ENCODE measurements at regions not wholly inside any gene's neighbourhood (a gene's known extent, or its start where the extent isn't known, plus 50 kb on each side); places are given as distances from the start of the nearest gene placed in this dataset.
A peak's percentile ranks its signal among the peaks of the same experiment; 100 is the strongest.

DNA sequence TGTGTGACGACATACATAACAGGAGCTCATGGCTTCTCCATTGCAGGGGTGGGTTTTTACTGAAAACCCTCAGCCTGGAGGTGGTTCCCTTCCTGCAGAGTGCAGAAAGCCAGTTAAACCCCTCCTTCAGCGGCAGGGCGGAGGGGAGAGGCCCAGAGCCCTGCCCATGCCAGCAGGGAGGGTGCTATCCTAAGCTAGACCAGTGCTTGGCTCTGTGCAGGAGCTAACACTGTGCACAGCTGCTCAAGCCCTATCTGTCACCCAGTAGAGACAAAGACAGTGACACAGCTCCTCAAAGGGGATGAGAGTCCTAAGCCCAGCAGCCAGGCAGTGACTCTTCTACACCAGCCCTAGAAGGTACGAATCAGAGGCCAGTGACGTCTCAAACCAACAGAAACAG, 70.0 kb upstream of the ZSWIM6 start:
- H3K4me3 ChIP-seq (ENCODE audit: low read depth, low read length) = no peak overlapping the region
- no peak for DNase-seq (ENCODE audit: low read depth)

DNA sequence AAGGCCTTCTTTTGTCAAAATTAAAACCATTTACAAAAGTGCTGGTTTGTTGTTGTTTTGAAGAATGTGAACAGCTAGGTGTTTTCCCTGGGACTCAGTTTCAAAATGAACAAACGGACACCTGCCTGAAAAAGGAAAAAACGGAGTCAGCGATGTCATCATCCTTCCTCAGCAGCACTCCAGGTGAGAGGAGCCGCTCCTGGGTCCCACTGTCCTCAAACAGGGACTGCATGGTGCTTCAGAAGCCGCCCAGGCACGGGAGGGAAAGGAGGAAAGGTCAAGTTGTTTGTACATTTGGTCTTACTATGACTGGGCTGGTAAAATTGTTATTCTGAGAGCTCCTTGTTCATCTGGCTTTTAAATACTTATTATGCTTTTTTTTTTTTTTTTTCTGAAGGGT, 69.0 kb upstream of the ZSWIM6 start:
- H3K4me3 ChIP-seq (ENCODE audit: low read depth, low read length) = no peak overlapping the region
- DNase-seq (ENCODE audit: low read depth) = no peak

DNA sequence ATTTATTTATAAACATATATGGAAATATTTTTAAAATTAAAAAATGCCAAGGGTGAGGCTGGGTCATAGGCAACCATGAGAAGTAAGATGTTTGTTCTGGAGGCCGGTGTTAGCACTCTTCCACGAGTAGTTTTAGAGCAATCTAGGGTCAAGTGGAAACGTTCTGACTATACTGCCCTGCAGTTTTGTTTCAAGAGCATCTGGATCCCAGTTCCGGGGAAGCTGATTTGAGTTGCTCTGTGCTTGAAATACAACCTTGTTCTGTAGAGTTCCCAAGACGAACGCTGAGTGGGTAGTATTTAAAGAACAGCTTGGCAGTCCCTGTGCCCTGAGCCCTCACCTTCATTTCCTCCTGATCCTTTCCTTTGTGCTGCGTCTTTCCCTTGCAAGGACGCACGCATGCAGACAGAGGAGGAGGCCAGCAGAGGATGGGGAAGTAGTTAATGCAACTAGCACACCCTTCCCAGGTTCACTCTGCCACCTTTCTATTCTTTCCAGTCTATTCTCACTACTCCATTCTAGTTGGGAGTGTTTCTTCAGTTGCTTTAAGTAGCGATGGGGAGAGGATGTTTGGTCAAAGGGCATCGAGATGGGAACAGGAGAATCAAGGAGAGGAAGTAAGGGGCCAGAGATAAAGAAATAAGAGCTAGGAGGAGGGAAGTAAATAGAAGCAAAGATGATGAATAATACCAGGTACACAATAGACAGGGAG, 68.3 kb upstream of the ZSWIM6 start:
- DNase-seq (ENCODE audit: low read depth) = no peak

DNA sequence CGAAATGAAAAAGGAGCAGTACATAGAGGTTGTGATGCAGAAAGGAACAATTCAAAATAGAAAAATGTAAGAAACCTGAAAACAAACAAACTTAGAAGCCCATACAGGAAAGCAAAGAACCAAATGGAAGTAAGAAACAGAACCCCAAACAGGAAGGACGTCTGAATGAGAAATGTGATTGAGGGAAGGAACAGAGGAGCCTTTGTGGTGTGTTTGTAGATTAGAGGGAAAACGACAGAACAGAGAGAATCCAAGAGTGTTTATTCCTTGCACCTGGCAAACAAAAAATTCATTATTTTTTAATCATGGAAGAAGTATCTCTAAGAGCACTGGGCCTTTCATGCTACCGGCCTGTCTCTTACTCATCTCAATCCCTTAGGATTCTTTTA, 67.8 kb upstream of the ZSWIM6 start:
- no peak for DNase-seq (ENCODE audit: low read depth)
- H3K4me3 ChIP-seq (ENCODE audit: low read depth, low read length) = no peak overlapping the region

More for the DNA sequence above, 68.3 kb upstream of the ZSWIM6 start:
- no peak overlapping the region for H3K4me3 ChIP-seq (ENCODE audit: low read depth, low read length)

DNA sequence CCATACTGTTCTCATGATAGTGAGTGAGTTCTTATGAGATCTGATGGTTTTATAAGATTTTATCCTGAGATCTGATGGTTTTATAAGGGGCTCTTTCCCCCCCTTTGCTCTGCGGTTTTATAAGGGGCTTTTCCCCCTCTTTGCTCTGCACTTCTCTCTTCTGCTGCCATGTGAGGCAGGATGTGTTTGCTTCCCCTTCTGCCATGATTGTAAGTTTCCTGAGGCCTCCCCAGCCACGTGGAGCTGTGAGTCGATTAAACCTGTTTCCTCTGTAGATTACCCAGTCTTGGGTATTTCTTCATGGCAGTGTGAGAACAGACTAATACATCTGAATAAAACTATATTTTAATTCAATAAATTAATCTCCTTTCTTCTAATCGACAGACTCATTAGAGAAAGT, 64.9 kb upstream of the ZSWIM6 start:
- DNase-seq (ENCODE audit: low read depth) = no peak

DNA sequence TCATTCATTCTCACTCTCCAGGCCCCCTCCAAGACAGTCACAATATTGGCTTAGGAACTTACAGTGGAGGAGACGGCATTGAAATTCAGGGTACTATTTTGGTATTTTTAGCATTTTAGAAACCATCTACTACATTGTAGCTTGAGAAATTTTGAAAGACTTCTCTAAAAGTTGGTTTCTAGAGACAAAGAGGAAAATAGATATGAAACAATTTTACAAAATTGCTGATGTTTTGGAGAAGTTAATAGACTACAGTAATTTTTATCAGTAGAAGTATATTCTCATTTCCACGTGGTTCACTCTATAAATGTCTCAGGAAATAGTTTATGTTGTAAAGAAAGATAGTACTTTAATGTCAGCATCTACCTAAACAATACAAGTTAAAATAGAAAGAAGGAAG, 63.2 kb upstream of the ZSWIM6 start:
- H3K4me3 ChIP-seq (ENCODE audit: low read depth, low read length) = no peak overlapping the region
- no peak for DNase-seq (ENCODE audit: low read depth)

More for the DNA sequence above, 64.9 kb upstream of the ZSWIM6 start:
- H3K4me3 ChIP-seq (ENCODE audit: low read depth, low read length) = no peak overlapping the region

DNA sequence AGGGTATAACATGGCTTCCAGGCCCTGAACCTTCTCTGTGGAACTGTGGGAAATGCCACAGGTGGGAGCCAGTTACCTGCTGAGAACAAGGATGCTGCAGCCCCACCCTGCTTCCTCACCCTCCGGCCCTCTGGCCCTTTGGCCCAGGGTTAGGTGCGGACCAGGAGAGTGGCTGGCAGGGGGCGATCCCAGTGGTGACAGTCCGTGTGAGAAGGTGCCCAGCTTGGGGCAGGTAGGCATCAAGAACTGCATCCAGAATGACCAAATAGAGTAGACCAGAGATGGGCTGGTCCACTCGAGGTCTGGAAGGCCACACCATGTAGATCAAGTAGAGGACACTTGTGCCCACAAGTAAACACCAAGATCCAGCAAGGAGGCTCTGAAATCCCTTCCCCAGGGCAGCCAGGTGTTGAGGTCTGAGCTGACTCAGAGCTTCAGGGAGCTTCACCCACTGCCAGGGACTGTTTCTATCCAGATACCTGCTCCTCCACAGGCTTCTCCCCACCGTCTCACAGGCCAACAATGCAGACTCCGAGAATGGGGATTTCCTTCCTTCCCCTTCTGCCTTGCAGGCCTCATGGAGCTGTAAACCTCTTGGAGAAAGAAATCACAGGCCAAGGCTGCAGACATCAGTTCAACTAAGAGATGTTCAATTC, 61.4 kb upstream of the ZSWIM6 start:
- H3K4me3 ChIP-seq (ENCODE audit: low read depth, low read length) = no peak overlapping the region
- no peak for DNase-seq (ENCODE audit: low read depth)

DNA sequence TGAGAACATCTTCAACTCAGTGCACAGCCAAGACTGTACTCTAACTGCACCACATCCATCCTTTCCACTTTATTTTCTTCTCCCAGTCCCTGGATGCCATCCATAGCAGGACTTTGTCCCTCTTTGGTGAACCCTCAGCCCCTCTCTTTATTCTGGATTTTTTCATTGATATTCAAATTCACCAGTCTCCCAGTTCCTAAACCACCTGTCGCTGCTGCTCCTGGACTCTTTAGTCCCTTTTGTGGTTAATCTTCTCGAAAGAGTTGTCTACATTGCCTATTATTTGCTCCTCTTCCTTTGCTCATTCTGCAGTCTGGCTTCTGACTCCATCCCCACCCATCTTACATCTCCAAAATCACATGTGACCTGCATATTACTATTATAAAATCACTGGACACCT, 59.4 kb upstream of the ZSWIM6 start:
- no peak for DNase-seq (ENCODE audit: low read depth)
- H3K4me3 ChIP-seq (ENCODE audit: low read depth, low read length) = no peak overlapping the region

DNA sequence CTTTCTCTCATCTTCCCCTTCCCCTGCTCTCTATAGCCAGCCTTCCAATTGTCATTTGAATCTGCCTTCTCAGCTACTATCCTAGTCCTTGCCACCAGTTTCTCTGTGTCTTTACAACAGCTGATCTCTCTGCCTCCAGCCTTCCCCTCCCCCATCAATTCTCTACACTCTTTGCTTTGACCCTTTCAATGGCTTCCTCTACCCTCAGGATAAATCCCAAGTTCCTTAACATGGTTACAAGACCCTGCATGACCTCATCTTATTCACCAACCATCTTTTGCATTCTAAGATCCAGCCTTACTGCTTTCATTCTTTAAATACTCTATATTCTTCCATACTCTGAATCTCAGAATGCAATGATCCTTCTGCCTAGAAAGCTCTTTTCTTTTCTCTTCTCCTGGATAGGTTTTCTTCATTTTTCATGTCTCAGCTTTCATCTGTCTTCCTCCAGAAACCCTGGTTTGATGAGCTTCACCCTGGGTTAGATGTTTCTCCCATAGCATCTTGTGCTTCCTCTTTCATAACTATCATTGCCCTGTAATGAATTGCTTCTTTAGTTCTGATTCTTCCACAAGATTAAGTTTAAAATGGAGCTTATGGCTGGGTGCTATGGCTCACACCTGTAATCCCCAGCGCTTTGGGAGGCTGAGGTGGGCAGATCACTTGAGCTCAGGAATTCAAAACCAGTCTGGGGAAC, 58.6 kb upstream of the ZSWIM6 start:
- no peak for DNase-seq (ENCODE audit: low read depth)
- H3K4me3 ChIP-seq (ENCODE audit: low read depth, low read length) = no peak overlapping the region

DNA sequence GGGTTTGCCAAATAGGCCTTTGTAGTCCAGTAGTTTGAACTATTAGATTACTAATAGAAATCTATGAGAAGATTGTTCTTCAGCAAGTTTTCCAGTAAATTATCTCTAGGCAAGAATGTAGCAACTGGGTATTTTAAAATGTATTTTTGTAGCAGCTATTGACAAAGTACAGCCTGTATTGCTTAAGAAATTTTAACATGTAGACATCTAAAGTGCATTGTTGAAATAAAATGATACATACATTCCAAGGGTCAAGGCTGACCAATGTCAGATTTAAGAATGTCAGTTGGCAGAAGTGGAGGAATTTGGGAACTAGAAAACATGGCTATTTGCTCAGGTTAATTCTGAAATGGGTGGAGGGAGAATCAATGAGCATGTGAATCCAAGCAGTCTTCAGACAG, 57.5 kb upstream of the ZSWIM6 start:
- H3K4me3 ChIP-seq (ENCODE audit: low read depth, low read length) = no peak overlapping the region
- peak; percentile 30 for DNase-seq (ENCODE audit: low read depth)

DNA sequence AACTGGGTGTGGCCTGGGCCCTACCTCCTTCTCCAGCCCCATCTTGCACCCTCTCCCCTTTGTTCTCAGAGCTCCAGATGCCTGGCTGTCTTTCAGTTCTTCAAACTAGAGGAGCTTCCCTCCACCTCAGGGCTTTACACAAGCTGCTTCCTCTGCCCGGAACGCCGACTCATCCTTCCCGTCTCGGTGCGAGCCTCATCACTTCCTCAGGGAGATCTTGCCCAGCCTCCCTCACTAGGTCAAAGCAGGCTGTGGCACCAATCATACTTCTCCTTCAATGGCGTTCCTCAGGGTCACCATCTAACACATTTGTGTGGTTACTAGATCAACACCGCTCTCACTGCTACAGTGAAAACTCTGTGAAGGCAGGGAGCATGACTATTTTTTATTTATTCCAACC, 56.2 kb upstream of the ZSWIM6 start:
- DNase-seq (ENCODE audit: low read depth) = peak; percentile 73
- H3K4me3 ChIP-seq (ENCODE audit: low read depth, low read length) = no peak overlapping the region

DNA sequence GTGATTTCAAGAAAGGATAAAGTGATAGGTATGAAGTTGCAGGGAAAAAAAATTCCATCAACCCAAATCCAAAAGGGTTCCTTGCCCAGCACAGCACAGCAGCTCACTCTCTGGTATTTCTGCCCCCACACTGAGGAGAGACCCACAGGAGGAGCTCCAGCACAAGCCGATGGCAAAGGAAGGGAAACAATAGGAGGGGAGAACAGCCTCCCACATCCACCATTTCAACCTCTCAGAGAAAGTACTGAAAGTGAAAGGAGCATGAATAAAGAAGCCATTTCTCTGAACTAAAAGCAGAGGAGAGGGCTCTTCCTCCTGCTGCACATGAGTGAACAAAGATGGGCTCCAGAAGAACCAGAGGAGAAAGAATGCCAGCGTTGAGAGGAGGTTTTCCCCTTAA, 54.9 kb upstream of the ZSWIM6 start:
- H3K4me3 ChIP-seq (ENCODE audit: low read depth, low read length) = no peak overlapping the region
- peak; percentile 28 for DNase-seq (ENCODE audit: low read depth)

DNA sequence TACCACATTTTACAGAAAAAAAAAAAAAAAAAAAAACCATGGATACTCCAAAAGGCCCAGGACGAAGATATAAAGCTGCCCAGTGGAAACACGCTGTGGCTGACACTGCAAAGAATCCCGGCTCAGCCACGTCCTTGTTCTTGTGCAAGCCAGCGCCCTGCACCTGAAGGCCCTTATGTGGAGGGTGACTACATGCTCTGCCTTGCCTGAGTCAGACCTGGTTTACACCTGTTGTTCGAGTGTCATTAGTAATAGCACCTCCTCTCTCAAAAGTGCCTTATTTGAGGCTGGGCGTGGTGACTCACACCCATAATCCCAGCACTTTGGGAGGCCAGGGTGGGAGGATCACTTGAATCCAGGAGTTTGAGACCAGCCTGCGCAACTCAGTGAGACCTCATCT, 54.3 kb upstream of the ZSWIM6 start:
- DNase-seq (ENCODE audit: low read depth) = no peak
- no peak overlapping the region for H3K4me3 ChIP-seq (ENCODE audit: low read depth, low read length)

DNA sequence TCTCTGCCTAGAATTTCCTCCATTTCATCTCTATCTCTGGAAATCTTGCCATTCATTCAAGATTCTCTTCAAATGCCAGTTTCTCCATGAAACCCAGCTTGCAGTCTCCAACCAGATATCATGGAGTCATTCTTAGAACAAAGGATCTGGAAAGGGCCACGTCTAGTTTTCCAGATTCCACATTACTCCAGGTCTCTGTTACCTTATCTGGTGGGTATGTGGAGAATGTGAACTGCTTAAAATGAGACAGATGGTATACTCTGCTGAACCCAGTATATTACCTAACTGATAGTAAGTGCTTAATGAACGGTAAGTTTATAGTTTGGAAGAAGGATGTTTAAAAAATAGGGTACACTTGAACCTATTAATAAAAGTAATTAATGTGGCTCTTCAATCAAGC, 52.3 kb upstream of the ZSWIM6 start:
- DNase-seq (ENCODE audit: low read depth) = no peak
- H3K4me3 ChIP-seq (ENCODE audit: low read depth, low read length) = no peak overlapping the region

DNA sequence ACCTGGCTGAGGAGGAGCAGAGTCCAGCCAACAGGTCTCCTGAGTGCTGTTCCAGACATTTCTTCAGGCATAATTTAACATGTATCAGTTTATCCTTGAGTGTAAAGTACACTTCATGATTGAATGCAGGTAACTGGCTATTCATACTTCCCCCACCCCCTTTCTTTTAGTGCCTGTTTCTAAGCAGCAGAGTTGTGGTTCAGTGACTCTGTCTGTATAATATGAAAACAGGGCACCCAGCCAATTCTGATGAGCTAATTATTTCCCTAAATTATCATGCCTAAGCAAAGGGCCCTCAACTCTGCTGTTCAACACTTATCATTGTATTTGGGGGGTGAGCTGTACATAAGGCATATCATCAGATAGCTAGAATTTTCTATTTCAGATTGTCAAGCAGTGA, 51.9 kb upstream of the ZSWIM6 start:
- peak; percentile 64 for DNase-seq (ENCODE audit: low read depth)

DNA sequence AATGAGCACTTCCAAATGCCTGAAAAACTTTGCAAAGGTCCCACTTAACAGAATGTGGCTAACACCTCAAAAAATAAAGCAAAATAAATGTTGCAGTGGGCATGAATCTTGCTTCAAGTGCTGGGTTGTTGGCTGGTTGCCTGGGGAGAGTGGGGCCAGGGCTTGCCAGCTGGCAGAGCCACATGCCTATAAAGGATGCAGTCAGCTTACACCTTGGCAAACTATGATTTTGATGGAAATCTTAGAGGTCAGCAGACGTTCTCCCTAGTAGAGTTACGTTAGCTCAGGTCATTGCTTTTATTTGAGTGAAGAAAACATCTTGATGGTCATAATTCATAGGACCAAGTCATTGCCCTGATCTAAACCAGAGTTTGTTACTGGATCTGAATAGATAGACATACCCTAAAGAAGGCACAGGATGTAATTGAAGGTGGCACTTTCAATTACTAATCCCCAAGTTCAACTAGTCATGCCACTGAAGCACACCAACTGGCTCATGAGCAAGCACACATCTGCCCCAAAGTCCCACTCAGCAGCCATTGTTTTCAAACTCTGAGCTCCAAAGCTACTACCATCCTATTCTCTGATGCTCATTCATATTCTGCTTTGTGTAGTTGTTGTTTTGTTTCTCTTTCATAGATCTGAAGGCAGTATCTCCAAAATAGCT, 51.2 kb upstream of the ZSWIM6 start:
- DNase-seq (ENCODE audit: low read depth) = no peak
- no peak overlapping the region for H3K4me3 ChIP-seq (ENCODE audit: low read depth, low read length)

More for the DNA sequence above, 51.9 kb upstream of the ZSWIM6 start:
- no peak overlapping the region for H3K4me3 ChIP-seq (ENCODE audit: low read depth, low read length)

DNA sequence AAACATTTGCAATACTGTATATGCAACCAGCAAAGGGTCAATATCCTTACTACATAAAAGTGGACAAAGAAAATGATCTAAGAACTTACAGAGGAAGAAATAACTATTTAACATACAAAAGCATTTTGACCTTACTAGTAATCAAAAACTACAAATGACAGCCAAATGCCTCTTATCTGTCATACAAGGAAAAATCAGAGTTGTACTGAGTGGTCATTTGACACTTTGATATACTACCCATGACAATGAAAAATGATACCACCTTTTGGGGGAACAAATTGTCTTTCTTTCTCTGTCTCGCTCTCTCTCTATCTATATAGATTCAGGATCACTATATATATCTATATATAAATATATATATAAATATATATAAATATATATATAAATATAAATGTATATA, 50.4 kb upstream of the ZSWIM6 start:
- H3K4me3 ChIP-seq (ENCODE audit: low read depth, low read length) = no peak overlapping the region
- no peak for DNase-seq (ENCODE audit: low read depth)

All from skeletal muscle cell (primary cell).